Astrocyte (in vitro differentiated cells and primary cell): ENCODE measurements at regions not wholly inside any gene's neighbourhood (a gene's known extent, or its start where the extent isn't known, plus 50 kb on each side); places are given as distances from the start of the nearest gene placed in this dataset.

Source experiments
- EZH2 ChIP-seq: IDR thresholded peaks from 2 replicates; pipeline ENCODE4 v1.6.1; 2012; ENCODE audit warnings: mild to moderate bottlenecking, low read length, inconsistent platforms; ENCODE audit not compliant: insufficient read depth
- TF ChIP-seq, protein P1 (sequence below): IDR thresholded peaks from 2 replicates; pipeline ENCODE4 v1.5.1; 2011; ENCODE audit warnings: low read depth, mild to moderate bottlenecking, inconsistent platforms, low read length, moderate library complexity; ENCODE audit not compliant: insufficient read depth

DNA sequence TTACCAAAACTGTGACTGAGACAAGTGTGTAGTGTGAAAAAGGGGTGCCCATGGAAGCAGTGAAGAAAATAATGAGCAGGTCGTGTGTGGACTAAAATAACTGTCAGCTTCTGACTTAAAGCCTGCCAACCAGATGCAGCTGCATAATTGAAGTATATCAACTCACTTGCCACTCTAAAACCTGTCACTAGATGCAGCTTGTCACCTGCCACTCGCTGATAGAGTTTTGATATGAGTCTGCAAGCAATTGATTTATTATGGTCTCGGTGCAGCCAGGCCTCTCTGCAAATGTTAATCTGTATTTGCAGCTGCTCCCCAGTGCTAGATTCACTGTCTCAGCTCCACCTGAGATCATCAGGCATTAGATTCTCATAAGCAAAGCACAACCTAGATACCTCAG is 1090.0 kb upstream of the EYS start:
- TF ChIP-seq, protein P1, sequence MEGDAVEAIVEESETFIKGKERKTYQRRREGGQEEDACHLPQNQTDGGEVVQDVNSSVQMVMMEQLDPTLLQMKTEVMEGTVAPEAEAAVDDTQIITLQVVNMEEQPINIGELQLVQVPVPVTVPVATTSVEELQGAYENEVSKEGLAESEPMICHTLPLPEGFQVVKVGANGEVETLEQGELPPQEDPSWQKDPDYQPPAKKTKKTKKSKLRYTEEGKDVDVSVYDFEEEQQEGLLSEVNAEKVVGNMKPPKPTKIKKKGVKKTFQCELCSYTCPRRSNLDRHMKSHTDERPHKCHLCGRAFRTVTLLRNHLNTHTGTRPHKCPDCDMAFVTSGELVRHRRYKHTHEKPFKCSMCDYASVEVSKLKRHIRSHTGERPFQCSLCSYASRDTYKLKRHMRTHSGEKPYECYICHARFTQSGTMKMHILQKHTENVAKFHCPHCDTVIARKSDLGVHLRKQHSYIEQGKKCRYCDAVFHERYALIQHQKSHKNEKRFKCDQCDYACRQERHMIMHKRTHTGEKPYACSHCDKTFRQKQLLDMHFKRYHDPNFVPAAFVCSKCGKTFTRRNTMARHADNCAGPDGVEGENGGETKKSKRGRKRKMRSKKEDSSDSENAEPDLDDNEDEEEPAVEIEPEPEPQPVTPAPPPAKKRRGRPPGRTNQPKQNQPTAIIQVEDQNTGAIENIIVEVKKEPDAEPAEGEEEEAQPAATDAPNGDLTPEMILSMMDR, result no peak
- no peak for TF ChIP-seq EZH2
